GM20431 (cell line): ENCODE measurements at regions not wholly inside any gene's neighbourhood (a gene's known extent, or its start where the extent isn't known, plus 50 kb on each side); places are given as distances from the start of the nearest gene placed in this dataset.

Experiments
- in situ Hi-C: fragments of 300-500 bp; cut with MseI, MboI; formaldehyde crosslinking; loops from one replicate; pipeline ENCODE4 v1.15.0; 2020; ENCODE audit warnings: low sequenced_read_pairs; ENCODE audit not compliant: unreplicated experiment

GRCh38 chr13:65036999-65037398 lies 2193.1 kb downstream of the PCDH9 start:
- in situ Hi-C loops = no loop called here

DNA sequence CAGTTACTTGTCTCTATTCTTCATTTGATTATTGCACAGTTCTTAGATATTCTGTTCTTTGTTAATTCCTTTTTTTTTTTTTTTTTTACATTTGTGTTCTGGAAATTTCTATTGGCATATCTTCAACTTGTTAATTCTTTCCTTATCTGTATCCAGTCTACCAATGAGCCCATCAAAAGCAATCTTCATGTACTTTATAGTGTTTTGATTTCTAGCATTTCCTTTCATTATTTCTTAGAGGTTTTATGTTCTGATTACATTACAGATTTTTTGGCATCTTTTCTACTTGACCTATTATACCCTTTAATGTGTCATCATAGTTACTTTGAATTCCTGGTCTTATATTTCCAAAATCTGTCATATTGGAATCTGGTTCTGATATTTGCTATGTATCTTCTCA lies 2194.8 kb downstream of the PCDH9 start:
- in situ Hi-C loops = no loop called here

DNA sequence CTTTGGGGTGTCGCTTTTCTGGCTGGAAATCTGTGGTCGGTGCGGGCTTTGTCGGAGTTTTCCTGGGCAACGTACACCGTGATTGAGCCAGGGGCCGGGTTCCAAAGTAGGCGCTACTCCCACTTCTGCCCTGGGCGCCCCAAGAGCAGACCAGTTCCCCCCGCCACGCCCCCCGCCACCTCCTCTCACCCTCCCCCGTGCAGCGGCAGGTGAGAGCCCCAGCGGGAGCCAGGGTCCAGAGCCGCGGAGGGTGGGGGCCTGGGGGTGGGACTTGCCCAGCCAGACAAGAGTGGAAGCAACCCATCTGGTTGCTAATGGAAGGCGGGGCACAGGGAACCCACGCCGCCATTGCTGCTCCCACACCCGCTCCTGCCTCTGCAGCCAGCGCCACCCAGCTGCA lies 2195.9 kb downstream of the PCDH9 start:
- in situ Hi-C loops = no loop called here

- in situ Hi-C loops = no loop called here
Measured at GRCh38 chr13:65032825-65033224, 2197.3 kb downstream of the PCDH9 start.

DNA sequence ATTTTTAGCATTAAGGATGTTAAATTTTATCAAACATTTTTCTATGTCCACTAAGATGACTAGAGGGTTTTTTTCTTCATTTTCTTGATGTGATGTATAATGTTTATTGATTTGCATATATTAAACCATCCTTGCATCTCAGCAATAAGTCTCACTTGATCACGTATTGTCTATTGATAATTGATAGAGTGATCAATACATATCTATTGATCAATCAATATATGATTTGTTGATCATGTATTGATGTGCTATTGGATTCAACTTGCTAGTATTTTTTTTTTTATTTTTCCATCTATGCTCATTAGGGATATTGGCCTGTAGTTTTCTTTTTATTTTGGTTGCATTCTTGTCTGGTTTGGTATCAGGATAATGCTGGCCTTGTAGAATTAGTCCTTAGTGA lies 2202.0 kb downstream of the PCDH9 start:
- in situ Hi-C loops = no loop called here

DNA sequence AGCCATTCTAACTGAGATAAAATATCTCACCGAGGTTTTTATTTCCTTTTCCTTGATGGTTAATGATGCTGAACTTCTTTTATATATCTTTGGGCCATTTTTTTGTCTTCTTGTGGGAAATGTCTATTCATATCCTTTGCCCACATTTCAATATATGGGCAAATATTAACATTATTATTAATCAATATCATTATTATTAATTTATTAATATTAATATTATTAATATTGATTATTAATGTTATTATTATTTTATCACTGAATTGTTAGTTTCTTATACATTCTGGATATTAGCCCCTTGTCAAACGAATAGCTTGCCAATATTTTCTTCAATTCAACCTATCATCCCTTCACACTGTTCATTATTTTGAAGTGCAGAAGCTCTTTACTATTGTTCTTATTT lies 2203.6 kb downstream of the PCDH9 start:
- in situ Hi-C loops = no loop called here

DNA sequence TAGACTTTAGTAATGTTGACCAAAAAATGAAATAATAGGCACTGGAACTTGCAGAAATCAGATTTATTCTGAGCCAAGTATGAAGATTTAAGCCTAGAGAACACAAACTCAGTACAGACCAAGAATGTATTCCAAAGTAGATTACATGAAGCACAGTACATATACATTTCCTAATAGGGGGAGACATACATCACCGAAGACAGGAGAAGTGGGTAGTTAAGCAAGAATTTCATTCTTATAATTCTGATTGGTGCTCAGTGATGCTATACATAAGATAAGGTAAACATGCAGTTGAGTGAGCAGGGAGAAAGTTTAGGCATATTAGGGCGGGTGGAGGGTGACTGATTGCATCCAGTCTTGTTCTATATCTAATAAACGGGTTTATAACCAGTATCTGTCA lies 2218.8 kb downstream of the PCDH9 start:
- in situ Hi-C loops = no loop called here

DNA sequence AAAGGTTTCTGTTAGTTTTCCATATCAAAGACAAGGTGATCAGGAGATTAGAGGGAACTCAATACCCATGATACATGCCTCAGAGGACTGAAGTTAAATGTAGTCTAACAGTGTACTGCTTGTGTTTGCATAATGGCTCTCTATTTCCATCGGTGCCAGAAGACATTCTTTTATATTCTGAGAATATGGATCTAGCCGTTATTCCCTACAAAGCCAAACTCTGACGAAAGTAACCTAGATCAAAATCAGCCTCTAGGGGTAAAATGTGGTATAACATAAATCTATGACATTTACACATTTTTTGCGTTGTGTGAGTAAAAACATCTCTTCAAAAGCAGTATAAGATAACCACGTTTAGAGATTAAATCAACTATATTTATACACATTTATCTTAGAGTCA lies 2232.7 kb downstream of the PCDH9 start:
- in situ Hi-C loops = no loop called here

DNA sequence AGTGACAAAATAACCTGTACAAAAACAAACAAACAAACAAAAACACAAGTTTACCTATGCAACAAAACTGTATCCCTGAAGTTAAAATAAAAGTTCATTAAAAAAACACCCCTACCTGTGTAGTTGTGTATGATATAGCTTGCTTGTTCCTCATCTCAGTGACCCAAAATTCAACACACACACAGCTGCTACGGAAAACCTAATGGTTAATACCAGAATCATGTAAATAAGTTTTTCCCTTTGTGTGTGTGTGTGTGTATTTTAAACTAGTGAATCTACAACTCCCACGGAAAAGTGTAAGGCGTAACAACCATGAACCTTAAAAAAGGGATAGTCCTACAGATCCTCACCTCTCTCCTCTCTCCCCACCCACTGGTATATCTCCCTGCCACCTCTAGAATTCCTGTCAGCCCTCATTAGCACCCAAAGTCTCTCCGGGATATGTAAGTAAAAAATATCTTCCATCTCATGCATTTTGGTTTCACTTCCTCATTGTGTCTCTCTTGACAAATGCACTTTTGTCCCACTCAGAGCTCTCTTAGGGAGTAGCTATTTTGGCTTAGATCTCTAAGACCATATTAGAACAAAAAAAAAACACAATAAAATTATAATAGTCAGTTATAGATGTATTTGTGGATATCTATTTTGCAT lies 2236.5 kb downstream of the PCDH9 start:
- in situ Hi-C loops = no loop called here

DNA sequence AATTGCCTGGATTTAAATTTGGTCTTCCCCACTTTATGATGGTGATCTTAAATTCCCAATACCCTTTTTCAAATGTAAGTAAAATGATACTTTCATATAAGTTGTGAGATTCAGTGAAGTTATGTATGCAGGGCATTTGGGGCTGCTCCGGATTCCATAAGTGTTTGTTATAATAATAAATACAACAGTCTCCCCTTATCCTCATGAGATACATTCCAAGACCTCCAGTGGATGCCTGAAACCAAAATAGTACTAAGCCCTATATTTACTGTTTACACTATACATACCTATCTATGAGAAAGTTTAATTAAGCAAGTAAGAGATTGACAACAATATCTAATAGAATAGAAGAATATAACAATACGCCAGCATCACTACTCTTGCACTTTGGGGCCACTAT lies 2237.8 kb downstream of the PCDH9 start:
- in situ Hi-C loops = no loop called here

DNA sequence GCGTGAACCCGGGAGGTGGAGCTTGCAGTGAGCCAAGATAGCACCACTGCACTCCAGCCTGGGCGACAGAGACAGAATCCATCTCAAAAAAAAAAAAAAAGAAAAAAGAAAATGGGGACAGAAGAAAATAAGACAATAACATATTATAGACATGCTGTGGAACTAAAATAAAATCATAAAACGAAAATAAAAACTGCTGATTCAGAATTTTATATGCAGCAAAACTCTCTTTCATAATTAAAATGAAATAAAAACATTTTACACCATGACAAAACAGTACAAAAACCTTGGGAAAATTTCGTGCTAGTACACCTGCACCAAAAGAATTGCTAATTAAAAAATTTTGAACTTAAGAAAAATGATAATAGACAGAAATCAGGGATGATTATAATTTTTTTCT lies 2245.1 kb downstream of the PCDH9 start:
- in situ Hi-C loops = no loop called here

DNA sequence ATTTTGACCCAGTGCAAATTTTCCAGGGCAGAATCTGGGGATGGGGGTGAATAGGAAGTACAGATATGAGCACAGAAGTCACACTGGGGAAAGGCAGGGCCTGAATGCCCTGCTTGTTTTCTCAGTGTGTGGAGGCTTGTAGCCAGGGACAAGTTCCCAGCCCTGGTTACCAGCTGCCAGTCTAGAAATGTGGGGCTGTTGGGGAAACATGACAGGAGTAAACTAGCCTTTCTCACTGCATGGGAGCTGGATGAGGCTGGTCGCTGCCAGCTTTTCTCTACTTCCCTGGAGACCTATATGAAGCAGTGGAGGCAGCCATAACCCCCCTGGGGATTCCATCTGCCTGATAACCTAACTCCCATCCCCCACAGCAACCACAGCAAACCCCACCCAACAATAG lies 2267.7 kb downstream of the PCDH9 start:
- in situ Hi-C loops = no loop called here

DNA sequence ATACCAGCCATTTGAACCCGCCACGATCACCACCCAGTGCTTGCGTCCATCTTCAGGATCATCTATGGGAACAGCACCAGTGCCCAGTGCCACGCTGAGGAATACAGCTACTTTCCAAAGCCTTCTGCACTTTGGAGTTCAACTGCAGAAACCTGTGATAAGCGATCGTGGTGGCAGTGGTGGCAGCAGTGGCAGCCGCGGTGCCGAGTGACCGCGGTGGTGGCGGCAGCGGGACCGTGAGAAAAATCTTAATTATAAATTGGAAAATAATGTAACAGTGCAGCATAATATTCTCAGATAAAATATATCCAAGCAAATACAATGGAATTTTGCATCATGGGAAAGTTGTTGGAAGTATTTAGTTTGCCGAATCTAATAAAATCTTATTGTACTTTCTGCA lies 2270.9 kb downstream of the PCDH9 start:
- in situ Hi-C loops = no loop called here

DNA sequence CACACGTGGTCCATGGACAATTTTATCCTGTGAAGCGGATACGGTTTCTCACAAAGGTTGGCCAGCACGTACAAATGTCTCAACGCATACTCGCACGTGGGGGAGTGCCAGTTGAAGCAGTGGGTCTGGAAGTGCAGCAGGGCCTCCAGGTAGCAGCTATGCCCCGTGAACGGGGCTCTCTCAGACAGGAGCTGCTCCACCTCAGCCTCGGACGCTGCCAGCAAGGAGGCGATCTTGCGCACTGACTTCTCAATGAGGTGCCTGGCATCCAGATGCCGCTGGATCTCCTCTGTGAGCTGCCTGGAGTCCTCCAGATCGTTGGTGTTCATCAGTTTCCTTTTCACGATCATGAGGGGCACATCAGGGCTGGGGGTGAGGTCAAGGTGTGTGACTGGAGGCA lies 2272.0 kb downstream of the PCDH9 start:
- in situ Hi-C loops = no loop called here

DNA sequence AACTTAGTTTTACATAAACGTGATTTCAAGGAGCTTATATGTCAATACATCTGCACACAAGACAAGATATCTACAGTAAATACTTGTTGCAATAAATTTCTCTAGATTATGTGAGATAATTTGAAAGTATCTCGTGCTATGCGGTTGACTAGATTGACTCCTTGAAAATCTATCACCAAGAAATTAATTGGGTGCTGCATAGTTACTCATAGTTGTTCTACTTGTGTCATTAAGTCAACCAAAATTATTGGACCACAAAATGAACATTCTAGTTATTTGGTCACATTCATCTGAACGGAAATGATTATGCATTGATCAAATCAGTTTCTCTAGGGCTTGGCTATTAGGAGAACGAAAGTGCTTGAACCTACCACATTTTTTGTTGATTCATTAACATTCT lies 2291.5 kb downstream of the PCDH9 start:
- in situ Hi-C loops = no loop called here

- in situ Hi-C loops = no loop called here
Measured at GRCh38 chr13:64937302-64937701, 2292.8 kb downstream of the PCDH9 start.

DNA sequence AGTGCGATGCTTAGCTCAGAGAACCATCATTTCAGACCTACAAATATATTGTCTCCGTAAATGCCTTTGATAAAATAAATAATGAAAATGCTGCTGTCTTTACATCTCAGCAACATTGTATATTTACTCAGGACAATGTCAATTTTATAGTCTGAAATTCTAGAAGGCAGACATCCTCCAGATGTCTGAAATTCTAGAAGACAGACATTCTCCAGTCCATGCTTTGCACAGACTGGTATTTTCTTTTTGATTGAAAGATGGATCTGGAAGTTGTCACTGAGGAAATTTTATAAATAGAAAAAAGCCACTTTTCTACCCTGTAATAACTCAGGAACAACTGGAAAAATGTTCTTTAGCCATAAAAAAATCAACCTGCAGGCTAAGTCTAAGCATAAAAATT lies 2293.3 kb downstream of the PCDH9 start:
- in situ Hi-C loops = no loop called here

GRCh38 chr13:64935441-64935840 lies 2294.7 kb downstream of the PCDH9 start:
- in situ Hi-C loops = no loop called here

- in situ Hi-C loops = no loop called here
Measured at GRCh38 chr13:64934569-64935362, 2295.4 kb downstream of the PCDH9 start.

DNA sequence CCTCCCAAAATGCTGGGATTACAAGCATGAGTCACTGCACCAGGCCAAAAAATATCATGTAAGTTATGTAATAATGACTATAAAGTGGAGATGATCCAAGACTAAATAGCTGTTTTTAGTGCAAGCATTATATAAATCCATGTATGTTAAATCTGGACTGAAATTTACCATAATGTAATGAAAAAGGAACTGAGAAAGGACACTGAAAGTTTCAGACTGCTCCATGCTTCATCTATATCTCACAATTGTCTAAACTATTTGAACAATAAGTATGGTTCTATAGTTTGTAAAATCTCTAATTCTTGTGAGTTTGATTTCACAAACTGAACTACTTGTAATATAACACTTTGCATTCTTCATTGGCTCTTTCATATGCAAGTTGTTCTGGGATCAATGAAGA lies 2299.5 kb downstream of the PCDH9 start:
- in situ Hi-C loops = no loop called here

DNA sequence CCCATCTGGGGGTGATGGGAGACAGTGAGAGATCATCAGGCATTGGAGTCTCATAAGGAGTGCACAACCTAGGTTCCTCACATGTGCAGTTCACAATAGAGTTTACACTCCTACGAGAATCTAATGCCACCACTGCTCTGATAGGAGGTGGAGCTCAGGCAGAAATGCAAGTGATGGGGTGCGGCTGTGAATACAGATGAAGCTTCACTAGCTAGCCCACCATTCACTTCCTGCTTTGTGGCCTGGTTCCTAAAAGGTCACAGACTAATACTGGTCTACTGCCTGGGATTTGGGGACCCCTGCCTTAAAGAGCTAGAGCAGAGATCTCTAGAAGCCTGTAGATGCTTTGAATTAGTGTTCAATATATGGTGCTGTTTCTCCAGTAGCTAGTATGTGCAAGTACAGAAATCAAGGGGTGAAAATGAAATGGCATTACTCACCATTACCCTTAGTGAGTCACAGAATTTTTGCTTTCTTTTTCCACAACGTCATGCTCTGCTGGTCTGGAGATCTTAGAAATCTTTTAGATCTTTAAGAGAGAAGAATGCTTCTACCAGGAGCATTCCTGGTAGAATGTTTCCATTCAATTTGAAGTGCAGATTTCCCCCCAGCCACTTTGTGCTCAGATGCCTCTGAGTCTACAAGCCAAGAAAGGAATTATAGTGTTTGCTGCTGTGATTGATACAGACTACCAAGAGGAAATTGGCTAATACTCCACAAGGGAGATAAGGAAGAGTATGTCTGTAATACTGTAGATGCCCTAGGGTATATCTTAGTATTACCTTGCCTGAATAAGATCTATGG lies 2301.2 kb downstream of the PCDH9 start:
- in situ Hi-C loops = no loop called here
